ENCODE measurements at regions not wholly inside any gene's neighbourhood (a gene's known extent, or its start where the extent isn't known, plus 50 kb on each side); places are given as distances from the start of the nearest gene placed in this dataset.

DNA sequence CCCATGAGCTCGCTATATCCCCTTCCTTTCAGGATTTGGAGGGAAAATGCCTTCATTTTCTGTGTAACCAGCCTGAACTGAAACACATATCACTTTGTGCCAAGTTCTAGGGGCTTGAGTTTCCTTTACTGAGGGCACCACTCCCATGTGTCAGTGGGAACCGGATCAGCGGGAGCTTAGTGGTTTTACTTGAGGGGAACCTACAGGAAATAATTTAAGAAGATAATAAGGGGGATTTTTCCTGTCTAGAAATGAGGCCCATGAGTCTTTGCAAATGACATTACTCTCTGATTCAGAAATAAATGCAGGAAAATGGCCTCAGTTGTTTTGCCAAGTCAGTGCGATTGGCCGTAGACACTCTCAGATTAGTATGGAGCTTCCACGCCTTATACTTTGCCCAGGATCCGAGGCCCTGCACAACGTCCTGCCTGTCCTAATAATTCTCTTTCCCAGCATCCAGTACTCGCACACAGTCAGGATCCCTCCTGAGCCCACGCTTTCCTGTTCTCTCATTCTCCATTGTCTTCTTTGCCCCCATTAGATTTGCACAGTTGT lies 86.4 kb upstream of the LYZL1 start:
- no peak for DNase-seq
- TF ChIP-seq POLR2A (IDR thresholded peaks at IDR 0.05): no peak
- TF ChIP-seq, protein P1, sequence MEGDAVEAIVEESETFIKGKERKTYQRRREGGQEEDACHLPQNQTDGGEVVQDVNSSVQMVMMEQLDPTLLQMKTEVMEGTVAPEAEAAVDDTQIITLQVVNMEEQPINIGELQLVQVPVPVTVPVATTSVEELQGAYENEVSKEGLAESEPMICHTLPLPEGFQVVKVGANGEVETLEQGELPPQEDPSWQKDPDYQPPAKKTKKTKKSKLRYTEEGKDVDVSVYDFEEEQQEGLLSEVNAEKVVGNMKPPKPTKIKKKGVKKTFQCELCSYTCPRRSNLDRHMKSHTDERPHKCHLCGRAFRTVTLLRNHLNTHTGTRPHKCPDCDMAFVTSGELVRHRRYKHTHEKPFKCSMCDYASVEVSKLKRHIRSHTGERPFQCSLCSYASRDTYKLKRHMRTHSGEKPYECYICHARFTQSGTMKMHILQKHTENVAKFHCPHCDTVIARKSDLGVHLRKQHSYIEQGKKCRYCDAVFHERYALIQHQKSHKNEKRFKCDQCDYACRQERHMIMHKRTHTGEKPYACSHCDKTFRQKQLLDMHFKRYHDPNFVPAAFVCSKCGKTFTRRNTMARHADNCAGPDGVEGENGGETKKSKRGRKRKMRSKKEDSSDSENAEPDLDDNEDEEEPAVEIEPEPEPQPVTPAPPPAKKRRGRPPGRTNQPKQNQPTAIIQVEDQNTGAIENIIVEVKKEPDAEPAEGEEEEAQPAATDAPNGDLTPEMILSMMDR (IDR thresholded peaks at IDR 0.05): no peak
- WGBS, 2 donors: 82 to 83% methylated on average over 10 of the region's 10 CpGs
- Histone ChIP-seq H3K36me3 (ENCODE audit: low read depth, missing control alignments) (no peaks in the 10 kb centered on the region), H3K4me3 (no peak overlapping the region), H3K27ac (no peak overlapping the region), H3K27me3 (no peaks in the 10 kb centered on the region), H3K9me3 (no peaks in the 10 kb centered on the region), H3K4me1 (no peaks in the 10 kb centered on the region)
- intact Hi-C loops (cut with DNase I; ENCODE audit: low total_unique reads): no loop called here

DNA sequence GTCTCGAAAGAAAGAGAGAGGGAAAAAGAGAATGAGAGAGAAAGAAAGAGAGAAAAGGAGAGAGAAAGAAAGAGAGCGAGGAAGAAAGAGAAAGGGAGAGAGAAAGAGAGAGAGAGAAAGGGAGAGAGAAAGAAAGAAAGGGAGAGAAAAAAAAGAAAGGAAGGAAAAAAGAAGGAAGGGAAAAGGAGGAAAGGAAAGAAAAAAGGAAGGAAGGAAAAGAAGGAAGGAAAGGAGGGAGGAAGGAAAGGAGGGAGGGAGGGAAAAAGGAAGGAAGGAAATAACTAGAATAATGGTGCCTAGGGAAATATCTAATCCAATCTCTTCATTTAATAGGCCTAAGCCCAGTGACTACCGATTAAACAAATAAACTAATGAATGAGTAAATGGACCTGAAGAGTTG lies 85.4 kb upstream of the LYZL1 start:
- intact Hi-C loops (cut with DNase I; ENCODE audit: low total_unique reads): no loop called here
- Histone ChIP-seq H3K27ac (no peak overlapping the region), H3K4me3 (no peak overlapping the region), H3K27me3 (no peaks in the 10 kb centered on the region), H3K4me1 (no peaks in the 10 kb centered on the region), H3K9me3 (no peaks in the 10 kb centered on the region), H3K36me3 (ENCODE audit: low read depth, missing control alignments) (no peaks in the 10 kb centered on the region)
- TF ChIP-seq, protein P1 (IDR thresholded peaks at IDR 0.05): no peak
- TF ChIP-seq POLR2A (IDR thresholded peaks at IDR 0.05): no peak
- no peak for DNase-seq
- 92 to 96% methylated on average over 3 of the region's 3 CpGs for whole genome bisulfite sequencing, 2 donors

DNA sequence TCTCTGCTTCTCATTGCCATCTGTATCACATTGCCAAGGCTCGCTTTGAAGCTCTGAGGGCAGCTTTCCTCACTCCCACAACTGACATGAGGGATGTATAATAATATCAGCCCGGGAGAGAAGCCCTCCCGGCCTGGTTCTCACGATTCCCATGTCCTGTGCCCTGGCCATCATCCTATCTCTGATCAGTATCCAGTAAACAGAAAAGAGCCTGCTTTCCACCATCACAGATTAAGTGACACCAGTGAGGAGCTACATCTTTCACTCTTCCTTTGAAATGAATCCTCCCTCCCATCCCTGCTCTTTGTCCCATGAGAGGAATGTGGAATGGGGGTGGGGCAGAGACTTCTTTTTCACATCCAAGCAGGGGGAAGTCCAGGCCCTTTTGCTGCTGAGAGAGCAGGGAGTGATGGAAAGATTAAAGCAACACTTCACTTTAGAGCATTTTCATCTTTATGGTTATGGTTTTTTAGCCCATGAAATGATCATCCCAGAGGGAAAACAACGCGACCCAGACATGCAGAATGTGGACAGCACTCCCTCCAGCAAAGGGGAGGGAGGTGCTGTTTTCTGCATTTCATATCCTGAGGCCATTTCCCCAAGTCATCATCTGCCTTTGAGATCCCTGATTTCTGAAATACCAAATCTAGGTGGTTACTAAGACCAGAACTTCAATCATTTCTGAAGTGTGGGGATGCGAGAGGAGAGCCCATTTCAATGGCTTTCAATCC lies 84.6 kb upstream of the LYZL1 start:
- Histone ChIP-seq H3K4me1 (no peaks in the 10 kb centered on the region), H3K27ac (no peak overlapping the region), H3K9me3 (no peaks in the 10 kb centered on the region), H3K27me3 (no peaks in the 10 kb centered on the region), H3K36me3 (ENCODE audit: low read depth, missing control alignments) (no peaks in the 10 kb centered on the region), H3K4me3 (no peak overlapping the region)
- intact Hi-C loops (cut with DNase I; ENCODE audit: low total_unique reads): no loop called here
- no peak for DNase-seq
- no peak for TF ChIP-seq POLR2A (IDR thresholded peaks at IDR 0.05)
- TF ChIP-seq, protein P1 (IDR thresholded peaks at IDR 0.05): no peak
- WGBS, 2 donors: 79 to 83% methylated on average over 7 of the region's 7 CpGs

DNA sequence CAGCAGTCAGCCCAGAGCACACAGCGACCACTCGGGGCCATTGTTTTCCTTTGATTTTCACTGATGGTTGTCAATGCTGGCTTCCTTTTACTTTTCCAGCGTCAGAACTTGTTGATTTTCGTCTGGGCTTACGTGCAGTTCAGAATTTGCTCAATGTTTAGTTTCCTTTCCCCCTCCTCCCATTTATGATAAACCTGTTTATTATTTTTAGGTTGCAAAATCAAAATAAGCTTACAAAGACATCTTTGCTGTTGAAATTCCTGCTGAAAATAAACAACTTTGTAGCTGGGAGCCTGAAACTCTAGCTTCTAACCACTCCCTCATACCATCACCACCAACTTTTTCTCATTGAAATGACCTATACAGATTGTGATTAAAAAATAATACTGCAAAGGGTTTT lies 83.1 kb upstream of the LYZL1 start:
- no peaks in the 10 kb centered on the region for H3K36me3 ChIP-seq (ENCODE audit: low read depth, missing control alignments)
- no peak overlapping the region for H3K27ac ChIP-seq
- no peaks in the 10 kb centered on the region for H3K27me3 ChIP-seq
- no peak for DNase-seq
- WGBS, 2 donors: 74 to 82% methylated on average over 5 of the region's 5 CpGs
- TF ChIP-seq POLR2A (IDR thresholded peaks at IDR 0.05): no peak
- TF ChIP-seq, protein P1 (IDR thresholded peaks at IDR 0.05): no peak
- H3K4me3 ChIP-seq: no peak overlapping the region
- H3K4me1 ChIP-seq: no peaks in the 10 kb centered on the region
- no peaks in the 10 kb centered on the region for H3K9me3 ChIP-seq
- intact Hi-C loops (cut with DNase I; ENCODE audit: low total_unique reads): no loop called here

DNA sequence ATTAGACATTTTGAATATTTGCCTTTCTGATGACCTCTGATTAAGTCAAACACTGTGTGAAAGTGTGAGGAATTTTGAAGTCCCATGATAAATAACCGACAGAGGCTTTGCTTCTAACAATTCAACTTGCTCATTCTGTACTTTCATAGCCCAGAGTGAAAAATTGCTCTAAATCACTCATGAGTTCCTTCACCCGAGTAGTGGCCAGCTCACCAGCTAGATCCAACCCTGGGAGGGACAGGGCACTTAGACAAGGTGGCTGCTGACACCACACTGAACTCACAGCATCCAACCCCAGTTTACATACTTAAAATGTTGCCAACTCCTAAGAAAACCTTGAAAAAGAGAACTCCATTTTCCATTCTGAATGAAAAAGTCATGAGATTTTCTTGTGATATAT lies 80.0 kb upstream of the LYZL1 start:
- H3K4me3 ChIP-seq: no peak overlapping the region
- H3K36me3 ChIP-seq (ENCODE audit: low read depth, missing control alignments): no peaks in the 10 kb centered on the region
- H3K4me1 ChIP-seq: no peaks in the 10 kb centered on the region
- DNase-seq: no peak
- 62 to 80% methylated on average over 2 of the region's 2 CpGs for WGBS, 2 donors
- no peaks in the 10 kb centered on the region for H3K9me3 ChIP-seq
- H3K27me3 ChIP-seq: no peaks in the 10 kb centered on the region
- no peak overlapping the region for H3K27ac ChIP-seq
- intact Hi-C loops (cut with DNase I; ENCODE audit: low total_unique reads): no loop called here
- no peak for TF ChIP-seq POLR2A (IDR thresholded peaks at IDR 0.05)
- TF ChIP-seq, protein P1 (IDR thresholded peaks at IDR 0.05): no peak
